ENCODE measurements at regions not wholly inside any gene's neighbourhood (a gene's known extent, or its start where the extent isn't known, plus 50 kb on each side); places are given as distances from the start of the nearest gene placed in this dataset.

- DNase-seq (ENCODE audit: low read depth) = no peak
- TF ChIP-seq MAX (IDR thresholded peaks at IDR 0.05; ENCODE audit: low read depth, low read length) (no peak), POLR2A (IDR thresholded peaks at IDR 0.05; ENCODE audit: extremely low read depth, insufficient read length) (no peak), MYC (IDR thresholded peaks at IDR 0.05; ENCODE audit: low read depth, low read length) (no peak)
- TF ChIP-seq, protein P1, sequence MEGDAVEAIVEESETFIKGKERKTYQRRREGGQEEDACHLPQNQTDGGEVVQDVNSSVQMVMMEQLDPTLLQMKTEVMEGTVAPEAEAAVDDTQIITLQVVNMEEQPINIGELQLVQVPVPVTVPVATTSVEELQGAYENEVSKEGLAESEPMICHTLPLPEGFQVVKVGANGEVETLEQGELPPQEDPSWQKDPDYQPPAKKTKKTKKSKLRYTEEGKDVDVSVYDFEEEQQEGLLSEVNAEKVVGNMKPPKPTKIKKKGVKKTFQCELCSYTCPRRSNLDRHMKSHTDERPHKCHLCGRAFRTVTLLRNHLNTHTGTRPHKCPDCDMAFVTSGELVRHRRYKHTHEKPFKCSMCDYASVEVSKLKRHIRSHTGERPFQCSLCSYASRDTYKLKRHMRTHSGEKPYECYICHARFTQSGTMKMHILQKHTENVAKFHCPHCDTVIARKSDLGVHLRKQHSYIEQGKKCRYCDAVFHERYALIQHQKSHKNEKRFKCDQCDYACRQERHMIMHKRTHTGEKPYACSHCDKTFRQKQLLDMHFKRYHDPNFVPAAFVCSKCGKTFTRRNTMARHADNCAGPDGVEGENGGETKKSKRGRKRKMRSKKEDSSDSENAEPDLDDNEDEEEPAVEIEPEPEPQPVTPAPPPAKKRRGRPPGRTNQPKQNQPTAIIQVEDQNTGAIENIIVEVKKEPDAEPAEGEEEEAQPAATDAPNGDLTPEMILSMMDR (IDR thresholded peaks at IDR 0.05; ENCODE audit: low read depth, low read length) = no peak
- no peak overlapping the region for H3K4me3 ChIP-seq (ENCODE audit: low read depth, low read length)
Measured at GRCh38 chr1:91621907-91622306, 121.3 kb downstream of the CDC7 start.

DNA sequence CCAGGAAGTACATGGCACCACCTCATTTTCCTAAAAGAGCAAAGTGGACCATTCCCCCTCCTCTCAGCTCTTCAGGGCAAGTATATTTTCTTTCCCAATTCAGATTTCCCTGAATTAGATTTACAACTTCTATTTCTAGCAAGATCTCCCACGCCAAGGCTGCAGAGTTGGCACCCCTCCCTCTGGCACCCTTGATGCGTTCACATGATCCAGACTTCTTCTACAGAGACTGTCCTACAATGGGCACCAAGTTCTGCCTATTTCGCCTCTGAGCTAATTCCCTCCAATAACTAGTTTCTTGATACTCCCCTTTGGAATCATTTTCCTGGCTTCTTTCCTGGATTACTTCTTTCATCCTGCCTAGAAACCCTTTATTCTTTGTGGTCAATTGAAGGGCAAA, 122.0 kb downstream of the CDC7 start:
- TF ChIP-seq MAX (IDR thresholded peaks at IDR 0.05; ENCODE audit: low read depth, low read length) (no peak), POLR2A (IDR thresholded peaks at IDR 0.05; ENCODE audit: extremely low read depth, insufficient read length) (no peak), MYC (IDR thresholded peaks at IDR 0.05; ENCODE audit: low read depth, low read length) (no peak)
- TF ChIP-seq, protein P1 (IDR thresholded peaks at IDR 0.05; ENCODE audit: low read depth, low read length) = no peak
- H3K4me3 ChIP-seq (ENCODE audit: low read depth, low read length) = no peak overlapping the region
- no peak for DNase-seq (ENCODE audit: low read depth)

DNA sequence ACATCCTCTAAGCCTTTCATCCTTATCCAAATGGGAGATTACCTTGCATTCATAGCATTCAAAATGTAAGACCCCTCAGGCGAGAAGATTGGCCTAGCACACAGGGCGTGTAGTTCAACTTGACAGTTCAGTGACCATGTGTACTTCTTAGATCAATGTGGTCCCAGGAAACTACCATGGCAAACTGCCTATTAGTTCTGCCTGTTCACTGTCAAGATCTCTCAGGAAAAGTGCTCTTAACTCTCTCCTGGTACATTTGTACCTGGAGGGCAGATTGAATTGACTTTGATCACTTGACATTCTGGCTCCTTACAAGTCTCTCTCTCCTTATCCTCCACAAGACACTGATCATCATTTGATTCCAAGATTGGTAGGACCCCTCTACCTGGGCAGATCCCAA, 122.4 kb downstream of the CDC7 start:
- TF ChIP-seq MYC (IDR thresholded peaks at IDR 0.05; ENCODE audit: low read depth, low read length) (no peak), MAX (IDR thresholded peaks at IDR 0.05; ENCODE audit: low read depth, low read length) (no peak), POLR2A (IDR thresholded peaks at IDR 0.05; ENCODE audit: extremely low read depth, insufficient read length) (no peak)
- TF ChIP-seq, protein P1 (IDR thresholded peaks at IDR 0.05; ENCODE audit: low read depth, low read length) = no peak
- no peak overlapping the region for H3K4me3 ChIP-seq (ENCODE audit: low read depth, low read length)
- no peak for DNase-seq (ENCODE audit: low read depth)

DNA sequence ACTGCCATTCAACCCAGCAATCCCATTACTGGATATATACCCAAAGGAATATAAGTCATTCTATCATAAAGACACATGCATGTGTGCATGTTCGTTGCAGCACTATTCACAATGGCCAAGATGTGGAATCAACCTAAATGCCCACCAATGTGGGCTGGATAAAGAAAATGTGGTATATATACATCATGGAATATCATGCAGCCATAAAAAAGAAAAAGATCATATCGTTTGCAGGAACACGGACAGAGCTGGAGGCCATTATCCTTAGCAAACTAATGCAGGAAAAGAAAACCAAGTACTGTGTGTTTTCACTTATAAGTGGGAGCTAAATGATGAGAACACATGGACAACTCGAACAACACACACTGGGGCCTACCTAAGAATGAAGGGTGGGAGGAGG, 123.7 kb downstream of the CDC7 start:
- TF ChIP-seq, protein P1 (IDR thresholded peaks at IDR 0.05; ENCODE audit: low read depth, low read length) = no peak
- TF ChIP-seq MYC (IDR thresholded peaks at IDR 0.05; ENCODE audit: low read depth, low read length) = no peak
- no peak for TF ChIP-seq POLR2A (IDR thresholded peaks at IDR 0.05; ENCODE audit: extremely low read depth, insufficient read length)
- TF ChIP-seq MAX (IDR thresholded peaks at IDR 0.05; ENCODE audit: low read depth, low read length) = no peak
- no peak for DNase-seq (ENCODE audit: low read depth)
- no peak overlapping the region for H3K4me3 ChIP-seq (ENCODE audit: low read depth, low read length)
